B cell (primary cell): ENCODE measurements at regions not wholly inside any gene's neighbourhood (a gene's known extent, or its start where the extent isn't known, plus 50 kb on each side); places are given as distances from the start of the nearest gene placed in this dataset.

Experiments used
- CTCF ChIP-seq: fragments of 200-600 bp; IDR thresholded peaks from one replicate; pipeline ENCODE4 v1.8.0; 2022; ENCODE audit warnings: antibody characterized with exemption, mild to moderate bottlenecking
- EZH2 ChIP-seq: IDR thresholded peaks from 2 replicates; pipeline ENCODE4 v1.6.1; 2012; ENCODE audit warnings: borderline replicate concordance, low read depth, mild to moderate bottlenecking, moderate library complexity, low read length; ENCODE audit not compliant: insufficient read depth, poor library complexity, severe bottlenecking

- TF ChIP-seq CTCF = no peak
- TF ChIP-seq EZH2 = no peak
These were observed 1358.4 kb upstream of the ADGRL3 start for GRCh38 chr4:59841698-59842097.
